ENCODE measurements at regions not wholly inside any gene's neighbourhood (a gene's known extent, or its start where the extent isn't known, plus 50 kb on each side); places are given as distances from the start of the nearest gene placed in this dataset.

GRCh38 chr2:2575181-2575577 is 244.1 kb upstream of the MYT1L start:
- Histone ChIP-seq H3K9me3 (ENCODE audit: low read depth, low read length) (peaks cover 13% of the 10 kb centered on the region), H3K4me3 (ENCODE audit: insufficient read depth, low read length) (no peak overlapping the region), H3K27ac (ENCODE audit: low read depth, low read length) (no peak overlapping the region), H3K79me2 (ENCODE audit: insufficient read depth, low read length) (no peaks in the 10 kb centered on the region), H2AFZ (ENCODE audit: low read length) (no peak overlapping the region), H3K4me1 (ENCODE audit: insufficient read depth, low read length) (no peaks in the 10 kb centered on the region), H3K27me3 (ENCODE audit: insufficient read depth, low read length) (no peaks in the 10 kb centered on the region), H3K4me2 (ENCODE audit: insufficient read depth, low read length) (no peak overlapping the region), H3K36me3 (ENCODE audit: insufficient read depth, low read length) (no peaks in the 10 kb centered on the region), H4K20me1 (ENCODE audit: insufficient read depth, low read length) (no peaks in the 10 kb centered on the region)
- no peak for DNase-seq (ENCODE audit: insufficient read length, low spot score, missing footprints)
- no peak for TF ChIP-seq CTCF (IDR thresholded peaks at IDR 0.05; ENCODE audit: extremely low read depth, low read depth, low read length)

- no peak overlapping the region for H3K27ac ChIP-seq (ENCODE audit: low read depth, low read length)
- H3K9me3 ChIP-seq (ENCODE audit: low read depth, low read length) = peaks cover 13% of the 10 kb centered on the region
- no peak overlapping the region for H2AFZ ChIP-seq (ENCODE audit: low read length)
- no peak overlapping the region for H3K4me2 ChIP-seq (ENCODE audit: insufficient read depth, low read length)
- H3K4me3 ChIP-seq (ENCODE audit: insufficient read depth, low read length) = no peak overlapping the region
- H4K20me1 ChIP-seq (ENCODE audit: insufficient read depth, low read length) = no peaks in the 10 kb centered on the region
- no peaks in the 10 kb centered on the region for H3K36me3 ChIP-seq (ENCODE audit: insufficient read depth, low read length)
- no peaks in the 10 kb centered on the region for H3K79me2 ChIP-seq (ENCODE audit: insufficient read depth, low read length)
- no peak for TF ChIP-seq CTCF (IDR thresholded peaks at IDR 0.05; ENCODE audit: extremely low read depth, low read depth, low read length)
- no peak for DNase-seq (ENCODE audit: insufficient read length, low spot score, missing footprints)
- H3K27me3 ChIP-seq (ENCODE audit: insufficient read depth, low read length) = no peaks in the 10 kb centered on the region
- H3K4me1 ChIP-seq (ENCODE audit: insufficient read depth, low read length) = no peaks in the 10 kb centered on the region
Observed at GRCh38 chr2:2574401-2575180, 243.5 kb upstream of the MYT1L start.

- TF ChIP-seq CTCF (IDR thresholded peaks at IDR 0.05; ENCODE audit: extremely low read depth, low read depth, low read length) = no peak
- H3K4me1 ChIP-seq (ENCODE audit: insufficient read depth, low read length) = no peaks in the 10 kb centered on the region
- DNase-seq (ENCODE audit: insufficient read length, low spot score, missing footprints) = no peak
- no peaks in the 10 kb centered on the region for H3K79me2 ChIP-seq (ENCODE audit: insufficient read depth, low read length)
- H3K36me3 ChIP-seq (ENCODE audit: insufficient read depth, low read length) = no peaks in the 10 kb centered on the region
- H2AFZ ChIP-seq (ENCODE audit: low read length) = no peak overlapping the region
- no peak overlapping the region for H3K4me3 ChIP-seq (ENCODE audit: insufficient read depth, low read length)
- no peaks in the 10 kb centered on the region for H4K20me1 ChIP-seq (ENCODE audit: insufficient read depth, low read length)
- peaks cover 13% of the 10 kb centered on the region for H3K9me3 ChIP-seq (ENCODE audit: low read depth, low read length)
- H3K4me2 ChIP-seq (ENCODE audit: insufficient read depth, low read length) = no peak overlapping the region
- H3K27me3 ChIP-seq (ENCODE audit: insufficient read depth, low read length) = no peaks in the 10 kb centered on the region
- no peak overlapping the region for H3K27ac ChIP-seq (ENCODE audit: low read depth, low read length)
Observed at GRCh38 chr2:2573658-2574293, 242.7 kb upstream of the MYT1L start.

GRCh38 chr2:2573205-2573604 is 242.1 kb upstream of the MYT1L start:
- DNase-seq (ENCODE audit: insufficient read length, low spot score, missing footprints) = no peak
- no peaks in the 10 kb centered on the region for H3K27me3 ChIP-seq (ENCODE audit: insufficient read depth, low read length)
- no peak overlapping the region for H3K4me3 ChIP-seq (ENCODE audit: insufficient read depth, low read length)
- no peak overlapping the region for H3K4me2 ChIP-seq (ENCODE audit: insufficient read depth, low read length)
- no peak overlapping the region for H3K27ac ChIP-seq (ENCODE audit: low read depth, low read length)
- TF ChIP-seq CTCF (IDR thresholded peaks at IDR 0.05; ENCODE audit: extremely low read depth, low read depth, low read length) = no peak
- peaks cover 16% of the 10 kb centered on the region for H3K9me3 ChIP-seq (ENCODE audit: low read depth, low read length)
- no peak overlapping the region for H2AFZ ChIP-seq (ENCODE audit: low read length)
- no peaks in the 10 kb centered on the region for H4K20me1 ChIP-seq (ENCODE audit: insufficient read depth, low read length)
- H3K4me1 ChIP-seq (ENCODE audit: insufficient read depth, low read length) = no peaks in the 10 kb centered on the region
- H3K36me3 ChIP-seq (ENCODE audit: insufficient read depth, low read length) = no peaks in the 10 kb centered on the region
- no peaks in the 10 kb centered on the region for H3K79me2 ChIP-seq (ENCODE audit: insufficient read depth, low read length)

All from osteoblast (primary cell).